NCI-H69 (cell line): ENCODE measurements at regions not wholly inside any gene's neighbourhood (a gene's known extent, or its start where the extent isn't known, plus 50 kb on each side); places are given as distances from the start of the nearest gene placed in this dataset.
A peak's percentile ranks its signal among the peaks of the same experiment; 100 is the strongest.
"Not testable (repeated sequence)": the region's sequence is repeated elsewhere in the genome, so short reads cannot be mapped to it uniquely, and the experiment has no call there.

Experiments used
- DNase-seq: peaks from one replicate; lab custom pipeline; 2025; lab: John Stamatoyannopoulos, UW

DNA sequence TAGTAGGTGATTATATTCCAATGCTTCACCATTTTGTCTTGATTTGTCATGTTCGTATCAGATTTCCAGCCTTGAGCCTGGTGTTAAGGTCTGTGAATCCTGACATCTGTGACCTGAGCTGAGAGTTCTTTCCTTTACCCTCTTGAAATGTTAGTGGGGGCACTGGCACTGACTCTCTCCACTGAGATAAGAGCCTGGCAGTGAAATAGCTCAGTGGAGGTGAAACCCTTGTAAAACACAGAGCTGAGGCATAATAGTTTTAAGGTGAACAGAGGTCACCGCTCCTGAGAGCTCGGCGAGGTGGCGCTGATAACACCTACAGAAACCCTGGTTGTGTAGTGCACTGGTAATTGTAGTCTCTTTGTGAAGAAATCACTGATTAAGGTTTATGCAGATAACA lies 748.2 kb downstream of the DIAPH3 start:
- DNase-seq: peak; percentile 13

DNA sequence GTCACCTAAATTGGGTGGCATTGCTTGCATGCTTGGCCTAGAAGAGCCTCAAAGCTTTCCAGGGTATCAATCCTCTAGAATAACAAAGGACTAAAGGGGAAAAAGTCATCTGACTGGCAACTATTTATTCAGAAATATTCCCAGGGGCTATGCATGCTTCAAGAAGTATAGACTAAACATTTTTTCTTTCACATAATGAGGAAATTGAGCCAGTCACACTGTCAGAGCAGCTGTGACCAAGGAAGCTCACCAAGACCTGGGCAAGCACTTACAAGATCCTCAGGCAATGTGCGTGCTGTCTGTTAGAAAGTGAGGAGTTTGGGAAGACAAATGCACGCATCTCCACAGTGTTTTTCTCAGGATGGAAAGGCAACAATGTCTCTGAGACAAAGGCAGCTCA lies 747.2 kb downstream of the DIAPH3 start:
- peak; percentile 36 for DNase-seq

DNA sequence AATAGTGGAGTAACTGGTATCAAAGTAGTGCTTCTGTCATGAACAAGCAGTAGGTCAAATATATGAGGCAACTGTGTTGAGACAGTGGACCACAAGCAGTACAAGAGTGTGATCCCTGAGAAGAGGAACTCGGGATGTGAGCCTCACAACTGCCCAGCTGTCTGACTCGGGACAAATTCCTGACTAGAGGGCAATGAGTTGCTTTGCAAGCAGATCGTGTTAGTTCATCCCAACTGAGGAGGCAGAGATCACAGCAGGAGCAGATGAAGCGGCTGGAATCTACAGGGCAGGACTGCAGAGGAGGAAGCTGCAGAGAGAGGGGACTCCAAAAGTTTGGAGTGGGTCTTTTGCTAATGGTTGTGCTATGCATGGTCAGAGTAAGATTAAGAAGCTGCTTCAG lies 741.1 kb downstream of the DIAPH3 start:
- no peak for DNase-seq

DNA sequence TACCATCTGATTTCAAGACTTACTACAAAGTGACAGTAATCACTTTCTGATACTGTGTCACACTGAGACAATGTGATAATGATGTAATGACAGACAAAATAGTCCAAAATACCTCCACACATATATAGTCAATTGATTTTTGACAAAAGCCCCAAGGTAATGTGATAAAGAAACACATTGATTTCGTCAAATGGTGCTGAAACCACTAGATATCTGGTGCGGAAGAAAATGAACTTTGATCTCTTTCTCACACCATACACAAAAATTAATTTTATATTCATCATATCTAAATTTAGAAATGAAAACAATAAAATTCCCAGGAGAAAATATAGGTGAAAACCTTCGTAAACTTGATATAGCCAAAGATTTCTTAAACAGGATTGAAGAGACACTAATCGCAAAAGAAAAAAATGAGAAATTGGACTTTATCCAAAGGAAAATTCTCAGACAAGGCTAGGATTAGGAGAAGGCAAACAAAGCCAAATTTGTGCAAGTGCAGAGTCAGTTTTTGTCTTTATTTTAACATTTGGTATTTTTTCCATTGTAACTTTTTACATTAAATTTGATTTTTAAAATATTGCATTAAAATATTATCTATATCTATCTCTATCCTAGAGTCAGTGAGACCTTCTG lies 739.9 kb downstream of the DIAPH3 start:
- no peak for DNase-seq

DNA sequence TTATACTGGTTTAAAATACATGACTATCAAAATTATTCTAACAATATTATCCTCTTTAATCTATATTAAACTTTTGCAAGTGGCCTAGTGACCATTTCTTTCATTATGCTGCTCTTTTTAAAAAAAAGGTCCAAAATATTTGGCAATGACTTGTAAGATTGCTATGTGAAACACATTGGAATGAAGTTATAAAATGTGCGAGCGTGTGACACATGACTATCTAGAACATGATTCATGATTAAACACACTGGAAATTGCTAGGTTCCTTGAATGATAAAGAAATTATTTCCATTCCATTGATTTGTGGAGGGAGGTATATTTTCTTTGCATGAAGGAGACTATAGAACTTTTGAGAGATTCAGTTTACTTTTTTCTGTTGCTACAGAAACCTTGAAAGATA lies 739.1 kb downstream of the DIAPH3 start:
- no peak for DNase-seq

DNA sequence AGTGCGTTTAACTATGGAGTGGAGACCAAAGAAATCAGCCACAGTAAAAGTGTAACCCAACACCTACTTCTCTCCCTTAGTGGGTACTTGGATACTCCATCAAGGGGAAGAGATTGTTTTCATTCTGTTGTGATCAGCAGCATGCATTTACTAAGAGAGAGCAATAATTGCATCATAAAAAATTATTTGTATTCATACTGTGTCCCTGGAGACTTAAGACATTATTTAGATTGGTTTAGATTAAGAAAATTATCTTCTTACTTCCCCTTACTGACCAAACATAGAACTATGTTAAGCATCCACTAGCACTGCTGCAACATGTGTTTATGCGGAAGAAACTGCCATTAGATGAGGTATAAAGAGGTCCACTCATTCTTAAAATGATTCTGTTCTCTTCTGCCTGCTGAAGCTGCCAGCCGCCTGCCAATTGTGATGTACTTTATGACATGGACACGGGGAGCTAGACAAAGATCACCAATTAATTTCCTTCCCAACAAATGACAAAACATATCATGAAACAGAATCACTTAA lies 738.5 kb downstream of the DIAPH3 start:
- peak; percentile 41 for DNase-seq

DNA sequence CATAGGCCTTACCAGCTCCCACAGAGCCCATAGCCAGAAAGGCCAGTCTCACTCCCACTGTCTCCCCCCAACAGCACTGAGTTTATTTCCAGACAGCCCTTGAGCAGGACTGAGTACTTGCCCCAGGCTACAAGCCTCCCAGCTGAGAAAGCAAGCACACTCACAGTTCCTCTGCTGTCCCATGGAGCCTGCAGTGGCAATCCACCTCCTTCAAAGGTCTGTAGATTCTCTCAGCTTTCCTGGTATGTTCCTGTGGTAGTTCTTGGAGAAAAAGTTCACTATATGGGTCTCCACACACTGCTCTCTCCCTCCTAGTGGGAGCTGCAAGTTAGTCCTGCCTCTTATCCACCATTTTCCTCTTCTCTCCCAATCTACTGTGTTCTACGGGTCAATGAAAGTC lies 728.7 kb downstream of the DIAPH3 start:
- DNase-seq: no peak

DNA sequence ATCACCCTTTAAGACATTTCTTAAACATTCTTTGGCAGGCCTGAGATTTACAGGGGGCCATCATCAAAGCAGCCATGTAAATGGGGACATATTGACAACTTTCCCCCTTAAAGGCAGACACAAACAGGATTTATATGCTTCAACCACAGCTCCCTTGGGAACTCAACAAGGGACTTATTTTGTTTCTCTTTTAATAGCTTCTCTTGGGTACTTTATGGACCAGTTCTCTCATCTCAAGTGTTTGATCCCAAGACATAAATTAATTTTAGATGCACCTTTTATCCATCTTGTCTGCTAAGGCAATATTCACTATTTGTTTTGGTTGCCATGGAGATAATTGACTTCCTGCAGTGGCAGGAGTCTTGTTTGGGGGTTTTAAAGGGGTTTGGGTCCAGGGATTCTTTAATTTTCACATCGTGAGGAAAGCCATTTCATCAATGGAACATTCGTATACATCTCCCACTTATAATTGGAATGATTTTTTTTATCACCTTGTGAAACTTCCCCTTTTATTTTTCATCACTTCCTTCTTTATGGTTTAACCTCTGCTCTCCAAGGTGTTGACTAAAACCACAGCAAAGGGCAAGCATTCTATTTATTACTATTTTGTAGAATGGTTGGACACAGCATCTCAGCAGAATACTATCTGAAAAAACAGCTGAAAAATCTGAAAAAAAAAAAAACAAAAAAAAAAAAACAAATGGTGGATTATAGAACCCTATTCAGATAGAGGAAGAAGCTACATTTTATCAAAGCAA lies 726.0 kb downstream of the DIAPH3 start:
- peak; percentile 75 for DNase-seq

DNA sequence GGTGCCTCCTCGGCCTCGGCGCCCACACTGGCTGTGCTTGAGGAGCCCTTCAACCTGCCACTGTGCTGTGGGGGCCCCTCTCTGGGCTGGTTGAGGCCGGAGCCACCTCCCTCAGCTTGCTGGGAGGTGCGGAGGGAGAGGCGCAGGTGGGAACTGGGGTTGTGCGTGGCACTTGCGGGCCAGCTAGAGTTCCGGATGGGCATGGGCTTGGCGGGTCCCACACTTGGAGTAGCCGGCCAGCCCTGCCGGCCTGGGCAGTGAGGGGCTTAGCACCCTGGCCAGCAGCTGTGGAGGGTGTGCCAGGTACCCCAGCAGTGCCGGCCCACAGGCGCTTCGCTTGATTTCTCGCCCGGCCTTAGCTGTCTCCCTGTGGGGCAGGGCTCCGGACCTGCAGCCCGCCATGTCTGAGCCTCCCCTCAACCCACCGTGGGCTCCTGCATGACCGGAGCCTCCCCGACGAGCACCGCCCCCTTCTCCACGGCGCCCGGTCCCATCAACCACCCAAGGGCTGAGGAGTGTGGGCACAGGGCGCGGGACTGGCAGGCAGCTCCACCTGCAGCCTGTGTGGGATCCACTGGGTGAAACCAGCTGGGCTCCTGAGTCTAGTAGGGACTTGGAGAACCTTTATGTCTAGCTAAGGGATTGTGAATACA lies 723.8 kb downstream of the DIAPH3 start:
- DNase-seq: no peak

DNA sequence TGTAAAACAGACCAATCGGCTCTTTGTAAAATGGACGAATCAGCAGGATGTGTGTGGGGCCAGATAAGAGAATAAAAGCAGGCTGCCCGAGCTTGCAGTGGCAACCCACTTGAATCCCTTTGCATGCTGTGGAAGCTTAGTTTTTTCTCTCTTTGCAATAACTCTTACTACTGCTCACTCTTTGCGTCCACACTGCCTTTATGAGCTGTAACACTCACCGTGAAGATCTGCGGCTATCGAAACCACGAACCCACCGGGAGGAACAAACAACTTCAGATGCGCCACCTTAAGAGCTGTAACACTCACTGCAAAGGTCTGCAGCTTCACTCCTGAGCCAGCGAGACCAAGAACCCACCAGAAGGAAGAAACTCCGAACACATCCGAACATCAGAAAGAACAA lies 722.7 kb downstream of the DIAPH3 start:
- DNase-seq: not testable (repeated sequence)

DNA sequence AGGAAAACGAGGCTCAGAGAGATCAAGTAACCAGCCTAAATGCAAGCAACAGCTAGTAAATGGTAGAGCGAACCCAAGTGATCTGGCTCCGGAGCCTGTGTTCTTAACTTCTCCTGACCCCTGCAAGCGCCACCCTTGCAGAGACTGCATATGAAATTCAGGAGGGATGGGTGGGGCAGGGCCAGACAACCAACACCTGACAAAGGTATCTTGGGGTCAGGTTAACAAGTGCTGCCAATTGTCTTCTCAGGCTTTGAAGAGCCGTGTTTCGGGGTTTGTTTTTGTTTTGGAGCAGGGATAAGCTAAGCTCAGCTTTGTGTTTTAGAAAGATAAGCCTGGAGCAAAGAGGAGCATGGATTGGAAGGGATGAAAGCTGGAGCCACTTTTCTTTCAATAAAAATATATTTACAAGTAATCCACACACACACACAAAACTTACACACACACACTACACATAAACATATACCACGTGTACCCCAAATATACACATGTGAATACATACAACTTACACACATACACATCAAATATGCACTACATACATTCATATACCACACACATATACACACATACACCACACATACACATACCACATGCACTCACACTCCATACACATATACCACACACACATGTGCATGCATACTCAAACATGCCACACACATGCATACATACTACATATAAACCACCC lies 722.0 kb downstream of the DIAPH3 start:
- no peak for DNase-seq

DNA sequence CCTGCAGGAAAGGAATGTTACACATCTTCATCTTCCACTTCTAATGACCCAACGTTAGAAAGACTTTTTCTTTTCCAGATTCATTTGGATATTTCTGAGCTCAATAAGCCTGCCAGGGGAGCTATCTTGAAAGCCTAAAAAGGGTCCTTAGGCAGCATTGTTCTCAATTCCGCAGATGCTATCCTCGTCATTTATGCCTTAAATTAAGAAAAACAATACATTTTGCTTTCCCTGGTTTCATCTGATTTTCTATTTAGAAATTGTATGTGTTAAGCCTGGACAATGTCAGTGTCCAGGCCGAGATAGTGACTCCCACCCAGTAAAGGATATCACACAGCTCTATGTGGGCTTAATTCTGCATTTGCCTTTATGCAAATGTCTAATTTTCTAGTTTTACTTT lies 721.3 kb downstream of the DIAPH3 start:
- DNase-seq: no peak

DNA sequence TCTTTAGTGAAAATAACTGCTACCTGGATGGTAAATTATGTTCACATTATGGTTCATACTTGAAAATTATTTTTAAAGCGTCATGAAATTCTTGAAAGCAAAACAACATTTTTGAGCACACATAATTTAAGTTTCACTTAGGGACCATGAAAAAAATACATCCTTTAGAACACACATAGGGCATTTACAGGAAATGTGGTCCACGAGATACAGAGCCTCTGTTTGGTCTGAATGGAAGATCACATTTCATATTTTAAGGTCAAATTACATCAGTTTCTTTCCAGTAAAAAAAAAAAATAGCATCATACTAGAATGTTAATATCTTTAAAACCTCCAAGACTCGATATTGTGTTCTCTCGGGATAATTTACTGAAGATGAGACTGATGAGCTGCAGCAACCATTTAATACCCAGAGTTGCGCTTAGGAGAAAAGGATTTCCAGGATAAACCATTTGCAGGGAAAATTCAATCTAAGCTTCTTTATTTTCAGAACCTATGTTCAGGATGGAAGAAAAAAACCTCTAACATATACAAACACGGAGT lies 720.7 kb downstream of the DIAPH3 start:
- peak; percentile 16 for DNase-seq

DNA sequence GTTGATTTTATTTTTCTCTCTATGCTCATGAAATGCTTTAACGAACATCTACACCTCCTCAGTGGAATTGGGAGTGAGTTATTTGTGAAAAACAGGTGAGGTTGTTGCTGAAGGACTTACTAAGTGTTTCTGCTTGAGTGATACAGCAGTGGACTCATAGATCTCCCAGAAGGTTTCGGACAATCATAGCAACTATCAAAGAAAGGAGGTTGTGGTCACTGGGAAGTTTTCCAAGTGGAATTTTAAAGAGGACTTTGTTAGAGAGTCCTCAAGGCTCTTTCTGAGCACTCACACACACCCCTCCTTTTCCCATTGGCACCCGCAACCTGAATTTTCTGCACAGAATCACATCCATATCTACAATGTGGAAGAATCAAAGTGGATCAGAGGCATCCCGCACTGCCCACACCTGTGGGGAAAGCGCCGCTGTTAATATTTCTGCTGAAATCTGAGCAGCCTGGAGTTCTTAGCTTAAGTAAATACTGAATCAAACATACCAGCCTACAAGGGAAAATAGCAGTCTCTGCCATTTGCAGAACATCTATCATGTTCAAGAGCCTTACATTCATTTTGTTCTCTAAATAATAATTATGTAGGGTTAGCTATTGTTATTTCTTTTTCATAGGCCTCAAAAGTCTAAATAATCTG lies 719.4 kb downstream of the DIAPH3 start:
- peak; percentile 95 for DNase-seq

DNA sequence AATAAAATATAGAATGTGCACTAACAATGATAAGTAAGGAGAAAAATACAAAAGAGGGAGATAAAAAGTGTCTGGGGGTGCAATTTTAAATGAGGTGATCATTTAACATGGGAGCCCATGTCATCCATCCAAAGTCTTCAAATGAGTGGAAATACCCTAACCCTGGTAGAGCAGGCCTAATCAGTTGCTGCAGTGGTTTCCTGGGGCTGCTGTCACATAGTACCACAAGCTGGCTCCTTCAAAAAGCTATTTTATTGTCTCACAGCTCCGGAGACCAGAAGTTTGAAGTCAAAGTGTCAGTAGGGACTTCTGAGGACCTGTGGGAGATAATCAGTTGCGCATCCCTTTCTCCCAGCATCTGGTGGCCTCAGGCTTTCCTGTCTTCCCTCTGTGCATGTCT lies 717.9 kb downstream of the DIAPH3 start:
- no peak for DNase-seq

DNA sequence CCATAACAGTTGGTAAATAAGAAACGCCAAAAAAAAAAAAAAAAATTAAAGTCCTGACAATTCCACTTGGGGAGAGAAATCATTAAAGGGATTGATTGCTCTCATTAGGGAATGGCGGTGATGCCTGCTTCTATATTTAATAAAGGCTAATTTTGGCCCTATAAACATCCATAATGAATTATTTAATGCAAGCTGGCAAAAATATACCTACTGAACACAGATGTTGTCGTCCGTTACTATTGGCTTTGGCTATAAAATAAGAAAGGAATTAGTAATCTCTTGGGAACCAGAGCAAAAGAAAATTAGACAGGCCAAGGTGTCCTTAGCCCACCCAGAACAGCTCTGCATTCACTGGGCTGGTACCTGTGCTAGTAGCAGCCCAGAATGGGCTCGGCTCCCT lies 717.3 kb downstream of the DIAPH3 start:
- no peak for DNase-seq

DNA sequence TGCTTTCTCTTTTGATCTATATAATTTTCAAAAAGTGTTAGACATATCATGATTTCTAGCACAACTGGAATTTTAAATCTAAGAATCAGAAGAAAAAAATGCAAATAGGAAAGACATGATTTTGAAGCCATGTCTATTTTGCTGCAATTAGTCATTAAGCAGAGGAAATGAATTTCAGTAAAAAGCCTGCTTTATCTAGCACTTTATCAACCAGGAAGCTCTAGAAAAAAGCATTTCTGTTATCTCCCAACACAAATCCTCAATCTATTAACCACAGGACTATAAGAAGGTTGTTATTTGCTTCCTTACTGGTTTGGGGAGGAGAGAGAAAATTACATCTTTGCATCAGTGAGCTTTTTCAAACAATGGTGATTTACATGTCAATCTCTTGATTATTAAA lies 716.7 kb downstream of the DIAPH3 start:
- DNase-seq: no peak

DNA sequence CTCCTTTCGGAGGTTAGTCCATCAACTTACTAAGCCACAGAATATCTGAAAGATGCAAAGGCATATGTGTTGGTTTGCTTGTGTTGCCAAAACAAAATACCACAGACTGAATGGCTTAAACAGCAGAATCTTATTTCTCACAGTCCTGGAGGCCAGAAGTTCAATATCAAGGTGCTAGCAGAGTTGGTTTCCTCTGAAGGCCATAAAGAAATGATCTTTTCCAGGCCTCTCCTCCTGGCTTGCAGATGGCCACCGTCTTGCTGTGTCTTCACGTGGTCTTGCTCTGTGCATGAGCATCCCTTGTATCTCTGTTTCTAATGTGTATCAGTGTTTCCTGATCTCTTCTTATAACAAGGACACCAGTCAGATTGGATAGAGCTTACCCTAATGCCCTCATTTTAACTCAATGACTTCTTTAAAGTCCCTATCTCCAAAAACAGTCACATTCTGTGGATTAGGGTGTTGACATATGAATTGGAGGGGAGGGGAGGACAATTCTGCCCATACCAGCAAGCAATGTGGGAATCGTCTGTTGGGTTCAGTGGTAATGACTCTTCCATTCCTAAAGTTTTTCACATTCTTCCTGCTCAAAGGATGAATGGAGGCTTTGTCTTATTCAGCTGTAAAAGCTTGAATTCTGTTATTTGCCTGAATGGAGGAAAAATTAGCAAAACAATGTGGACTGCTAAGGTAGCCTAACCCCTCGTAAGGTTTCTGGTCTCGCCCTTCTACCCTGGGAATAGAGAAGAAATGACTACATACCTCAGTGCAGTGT lies 715.7 kb downstream of the DIAPH3 start:
- DNase-seq: no peak

DNA sequence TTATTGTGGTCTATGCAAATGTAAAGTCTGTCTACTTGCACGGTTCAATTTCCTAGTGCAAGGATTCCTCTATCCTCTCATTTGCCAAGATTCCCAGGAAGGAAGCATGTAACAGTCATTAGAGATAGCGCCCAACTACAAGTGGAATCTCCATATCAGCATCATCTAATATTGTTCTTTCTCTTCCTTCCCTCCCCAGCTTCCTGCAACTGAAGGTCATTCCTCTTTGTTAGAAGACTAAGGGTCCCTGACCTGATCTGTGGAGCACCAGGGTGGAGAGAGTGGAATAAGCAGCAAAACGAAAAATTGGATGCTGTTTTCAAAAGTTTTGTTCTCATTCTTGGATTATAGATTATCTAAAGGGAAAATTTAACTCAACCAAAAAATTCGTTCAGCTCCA lies 714.0 kb downstream of the DIAPH3 start:
- no peak for DNase-seq

DNA sequence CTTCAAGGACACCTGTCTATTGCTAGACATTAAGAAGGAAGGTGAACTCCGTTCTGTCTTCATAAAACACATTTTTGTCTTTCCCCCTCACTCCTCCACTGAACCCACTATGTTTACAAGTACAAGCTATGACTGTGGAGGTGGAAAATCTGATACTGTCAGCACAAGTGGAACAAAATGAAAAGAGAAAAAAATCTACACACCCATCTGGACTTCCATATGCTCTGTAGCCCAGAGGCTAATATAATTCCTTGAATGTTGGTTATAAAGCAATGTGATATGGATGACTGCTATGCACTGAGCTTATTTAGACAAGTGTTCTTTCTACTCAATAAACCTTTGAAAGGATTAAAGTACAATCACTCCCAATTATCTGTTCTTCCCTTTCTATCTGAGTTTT lies 713.5 kb downstream of the DIAPH3 start:
- DNase-seq: peak; percentile 79

DNA sequence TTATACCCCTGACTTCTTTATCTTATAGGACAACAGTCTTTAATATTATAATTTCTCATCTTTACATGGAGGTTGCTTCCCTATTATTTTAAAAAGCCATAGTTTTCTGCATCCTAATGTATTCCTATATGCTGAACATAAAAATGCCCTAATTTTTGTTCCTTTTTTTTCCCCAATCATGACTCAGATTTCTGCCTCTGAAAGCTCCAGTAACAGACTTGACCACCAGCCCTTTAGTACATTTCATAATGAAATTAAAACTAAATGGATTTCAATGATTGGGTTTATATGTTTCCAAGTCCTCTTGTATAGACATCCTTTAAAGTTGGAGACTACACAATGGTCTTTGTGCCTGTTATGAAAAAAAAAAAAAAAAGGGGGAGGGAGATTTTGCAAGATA lies 712.5 kb downstream of the DIAPH3 start:
- DNase-seq: peak; percentile 54
